Bronchial epithelial cell (primary cell): ENCODE measurements at regions not wholly inside any gene's neighbourhood (a gene's known extent, or its start where the extent isn't known, plus 50 kb on each side); places are given as distances from the start of the nearest gene placed in this dataset.
A peak's percentile ranks its signal among the peaks of the same experiment; 100 is the strongest.

Source experiments
- DNase-seq: peaks from one replicate; pipeline ENCODE4 v3.0.0-alpha.2; 2010; ENCODE audit warnings: low read depth
- FAIRE-seq: peaks from 2 replicates; lab custom pipeline; 2011; peaks lifted over from hg19 to GRCh38; lab: Jason Lieb, UNC
- H3K27me3 ChIP-seq: 2 replicates; pipeline ENCODE4 v1.5.1; 2011; ENCODE audit warnings: low read length; ENCODE audit not compliant: control insufficient read depth, insufficient read depth
- H3K36me3 ChIP-seq: 2 replicates; pipeline ENCODE4 v1.5.1; 2011; ENCODE audit warnings: low read length; ENCODE audit not compliant: control insufficient read depth, insufficient read depth
- H3K4me3 ChIP-seq: 2 replicates; pipeline ENCODE4 v1.5.1; 2011; ENCODE audit warnings: mild to moderate bottlenecking, low read depth, low read length, control low read depth
- CTCF ChIP-seq: IDR thresholded peaks from 2 replicates; pipeline ENCODE4 v1.5.1; 2011; ENCODE audit warnings: mild to moderate bottlenecking, moderate library complexity, low read length, control low read depth, inconsistent platforms; ENCODE audit not compliant: insufficient read depth, severe bottlenecking

GRCh38 chr4:19596342-19596741 is 655.4 kb upstream of the SLIT2 start:
- Histone ChIP-seq H3K27me3 (no peaks in the 10 kb centered on the region), H3K36me3 (no peaks in the 10 kb centered on the region), H3K4me3 (no peak overlapping the region)
- no peak for DNase-seq
- TF ChIP-seq CTCF = no peak
- FAIRE-seq = no peak

- DNase-seq (peak; percentile 68), FAIRE-seq (no peak)
- H3K27me3 ChIP-seq = no peaks in the 10 kb centered on the region
- no peaks in the 10 kb centered on the region for H3K36me3 ChIP-seq
- no peak overlapping the region for H3K4me3 ChIP-seq
- TF ChIP-seq CTCF = no peak
Measured at GRCh38 chr4:19592391-19592790, 659.3 kb upstream of the SLIT2 start.

- no peak for FAIRE-seq
- DNase-seq = peak; percentile 4
Measured at GRCh38 chr4:19583827-19584569, 667.7 kb upstream of the SLIT2 start.

GRCh38 chr4:19580095-19580494 is 671.6 kb upstream of the SLIT2 start:
- FAIRE-seq (no peak), DNase-seq (peak; percentile 38)
- Histone ChIP-seq H3K27me3 (no peaks in the 10 kb centered on the region), H3K36me3 (no peaks in the 10 kb centered on the region), H3K4me3 (no peak overlapping the region)
- TF ChIP-seq CTCF = no peak

More at GRCh38 chr4:19583827-19584569, 667.7 kb upstream of the SLIT2 start:
- Histone ChIP-seq H3K4me3 (no peak overlapping the region), H3K27me3 (no peaks in the 10 kb centered on the region), H3K36me3 (no peaks in the 10 kb centered on the region)
- no peak for TF ChIP-seq CTCF

- FAIRE-seq = no peak
- no peak for DNase-seq
- no peak for TF ChIP-seq CTCF
- Histone ChIP-seq H3K36me3 (no peaks in the 10 kb centered on the region), H3K27me3 (no peaks in the 10 kb centered on the region), H3K4me3 (no peak overlapping the region)
Measured at GRCh38 chr4:19579608-19580007, 672.1 kb upstream of the SLIT2 start.

GRCh38 chr4:19577097-19577496 is 674.6 kb upstream of the SLIT2 start:
- TF ChIP-seq CTCF = no peak
- H3K36me3 ChIP-seq = no peaks in the 10 kb centered on the region
- H3K27me3 ChIP-seq = no peaks in the 10 kb centered on the region
- no peak for DNase-seq
- no peak overlapping the region for H3K4me3 ChIP-seq
- no peak for FAIRE-seq
